Activated CD4-positive, alpha-beta T cell treated with anti-CD3 and anti-CD28 coated beads, Interleukin-2, Interleukin-6, amounts not matched to agents 100 ng/mL and 50 ng/mL, durations not matched to agents 16 hours and 8 hours (primary cell): ENCODE measurements at regions not wholly inside any gene's neighbourhood (a gene's known extent, or its start where the extent isn't known, plus 50 kb on each side); places are given as distances from the start of the nearest gene placed in this dataset.
"Not testable (repeated sequence)": the region's sequence is repeated elsewhere in the genome, so short reads cannot be mapped to it uniquely, and the experiment has no call there.

Experiments used
- DNase-seq: peaks from one replicate; pipeline ENCODE4 v3.0.0-alpha.2; 2020

DNA sequence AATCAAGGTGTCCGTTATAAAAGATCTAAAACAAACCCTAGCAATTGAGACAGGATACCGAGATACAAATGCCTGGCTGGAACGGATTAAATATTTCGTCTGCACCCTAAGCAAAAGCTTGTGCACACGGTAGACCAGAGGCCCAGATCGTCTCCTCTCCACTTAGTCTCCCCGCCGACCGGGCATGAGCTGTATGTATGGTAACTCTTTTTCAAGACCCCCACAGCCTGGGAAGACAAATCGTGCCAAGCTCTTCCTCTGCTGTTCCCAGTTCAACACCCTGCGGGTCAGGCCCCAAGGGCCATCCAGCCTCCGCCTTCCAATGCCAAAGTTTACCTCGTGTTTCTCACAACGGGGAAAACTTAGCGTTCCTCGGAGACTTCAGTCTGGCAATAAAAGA is 285.7 kb upstream of the GALNT17 start:
- DNase-seq = no peak

DNA sequence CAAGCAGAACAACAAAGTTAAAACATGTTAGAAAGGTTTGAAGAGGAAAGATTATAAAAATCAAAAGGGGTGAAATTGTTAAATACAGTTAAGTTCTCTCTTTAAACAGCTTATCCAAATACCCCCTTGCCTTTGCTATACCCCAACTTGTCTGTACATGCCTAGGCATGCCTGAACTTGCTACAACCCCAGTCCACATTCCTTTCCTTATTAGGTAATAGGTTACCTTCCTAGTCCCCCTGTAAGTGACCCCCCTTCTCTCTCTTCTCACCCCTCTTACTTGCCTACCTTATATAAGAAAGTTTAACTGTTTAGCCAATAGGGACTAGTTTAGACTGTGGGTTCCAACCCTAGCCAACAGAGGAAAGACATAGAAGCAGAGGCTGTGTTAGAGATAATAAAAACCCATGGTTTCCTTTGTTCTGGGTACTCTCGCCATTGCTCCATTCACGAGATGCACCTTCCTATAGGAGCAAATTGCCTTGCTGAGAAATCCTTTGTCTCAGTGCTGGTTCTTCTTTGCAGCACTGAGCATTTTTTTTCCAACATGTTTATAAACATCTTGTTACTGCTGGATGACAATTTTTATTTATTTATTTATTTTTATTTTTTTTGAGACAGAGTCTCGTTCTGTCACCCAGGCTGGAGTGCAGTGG is 282.2 kb upstream of the GALNT17 start:
- DNase-seq = no peak

DNA sequence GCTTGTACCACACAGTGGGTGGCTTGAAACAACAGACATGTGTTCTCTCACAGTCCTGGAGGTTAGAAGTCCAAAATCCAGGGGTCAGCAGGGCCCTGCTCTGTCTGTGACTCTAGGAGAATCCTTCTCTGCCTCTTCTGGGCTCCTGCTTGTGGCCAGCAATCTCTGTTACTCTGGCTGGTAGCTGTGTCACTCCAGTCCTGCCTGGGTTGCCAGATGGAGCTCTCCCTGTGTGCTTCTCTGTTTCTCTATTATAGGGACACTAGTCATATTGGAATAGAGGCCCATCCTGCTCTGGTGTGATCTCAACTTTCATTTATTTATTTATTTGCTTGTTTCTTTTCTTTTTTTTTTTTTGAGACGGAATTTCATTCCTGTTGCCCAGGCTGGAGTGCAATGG is 276.6 kb upstream of the GALNT17 start:
- no peak for DNase-seq

DNA sequence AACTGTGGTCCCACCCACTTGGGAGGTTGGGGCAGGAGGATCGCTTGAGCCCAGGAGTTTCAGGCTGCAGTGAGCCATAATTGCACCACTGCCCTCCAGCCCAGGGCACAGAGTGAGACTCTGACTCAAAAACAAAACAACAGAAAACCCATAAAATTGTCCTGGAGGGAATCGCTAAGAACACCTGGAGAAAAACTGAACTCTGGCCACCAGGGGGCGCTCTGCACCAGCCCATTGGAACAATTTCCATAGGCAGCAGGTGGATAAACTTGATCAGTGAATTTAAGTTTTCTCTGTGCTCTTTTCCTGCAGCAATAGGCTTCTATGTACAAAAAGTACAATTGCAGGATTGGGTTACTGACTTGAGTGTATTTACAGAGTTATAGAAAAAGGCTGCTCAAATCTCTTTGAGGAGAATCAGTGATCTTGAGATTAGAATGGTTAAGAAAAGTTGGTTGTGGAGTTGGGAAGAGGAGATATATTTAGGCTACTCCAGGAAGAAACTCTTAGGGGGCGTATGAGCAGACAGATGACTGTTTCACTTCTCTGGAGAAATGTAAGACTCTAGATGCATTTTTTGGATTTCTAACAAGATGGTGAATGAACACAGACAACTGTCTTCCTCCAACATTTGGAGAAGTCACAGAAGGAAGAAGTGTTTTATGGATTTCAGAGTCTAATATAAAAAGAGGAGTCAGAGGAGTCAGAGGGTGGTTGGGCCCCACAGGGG is 274.9 kb upstream of the GALNT17 start:
- peak; percentile 72 for DNase-seq

DNA sequence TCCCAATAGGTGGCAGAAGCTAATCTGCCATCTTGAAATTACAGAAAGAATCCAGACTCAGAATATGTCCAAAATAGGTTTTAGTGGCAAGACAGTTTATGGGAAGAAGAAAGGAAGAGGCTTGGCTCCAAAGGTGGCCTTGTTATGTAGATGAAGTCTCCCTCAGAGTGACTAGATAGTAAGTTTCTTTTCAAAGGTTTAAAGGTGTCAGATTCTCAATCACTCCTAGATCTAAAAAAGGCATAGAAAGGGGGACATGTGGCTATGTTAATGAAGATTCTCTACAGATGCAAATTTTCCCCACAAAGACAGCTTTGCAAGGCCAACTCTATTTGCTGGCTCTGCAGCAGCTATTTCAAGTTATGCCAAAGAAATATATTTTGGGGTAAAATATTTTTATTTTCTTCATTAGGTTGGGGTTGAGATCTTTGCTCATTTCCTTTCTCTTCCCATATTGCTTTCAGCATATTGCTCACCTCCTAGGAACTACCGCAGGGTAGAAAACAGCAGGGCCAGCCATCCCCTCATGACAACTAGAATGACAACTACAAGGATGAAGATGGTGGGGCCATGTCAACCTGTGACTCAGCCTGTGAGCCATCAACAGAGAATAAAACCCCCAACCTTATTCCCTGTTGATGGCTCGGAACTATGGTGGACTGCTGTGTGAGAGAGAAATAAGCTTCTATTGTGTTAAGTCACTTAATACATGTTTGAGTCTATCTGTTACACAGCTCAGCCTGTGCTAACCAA is 274.0 kb upstream of the GALNT17 start:
- DNase-seq = no peak

DNA sequence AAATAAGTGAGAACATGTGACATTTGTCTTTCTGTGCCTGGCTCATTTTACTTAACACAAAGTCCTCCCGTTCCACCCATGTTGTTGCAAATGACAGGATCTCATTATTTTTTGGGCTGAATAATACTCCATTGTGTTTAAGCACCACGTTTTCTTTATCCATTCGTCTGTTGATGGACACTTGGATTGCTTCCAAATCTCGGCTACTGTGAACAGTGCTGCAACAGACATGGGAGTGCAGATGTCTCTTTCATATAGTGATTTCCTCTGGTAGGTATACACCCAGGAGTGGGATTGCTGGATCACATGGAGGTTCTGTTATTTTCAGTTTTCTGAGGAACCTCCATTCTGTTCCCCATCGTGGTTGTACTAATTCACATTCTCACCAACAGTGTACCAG is 264.4 kb upstream of the GALNT17 start:
- no peak for DNase-seq

DNA sequence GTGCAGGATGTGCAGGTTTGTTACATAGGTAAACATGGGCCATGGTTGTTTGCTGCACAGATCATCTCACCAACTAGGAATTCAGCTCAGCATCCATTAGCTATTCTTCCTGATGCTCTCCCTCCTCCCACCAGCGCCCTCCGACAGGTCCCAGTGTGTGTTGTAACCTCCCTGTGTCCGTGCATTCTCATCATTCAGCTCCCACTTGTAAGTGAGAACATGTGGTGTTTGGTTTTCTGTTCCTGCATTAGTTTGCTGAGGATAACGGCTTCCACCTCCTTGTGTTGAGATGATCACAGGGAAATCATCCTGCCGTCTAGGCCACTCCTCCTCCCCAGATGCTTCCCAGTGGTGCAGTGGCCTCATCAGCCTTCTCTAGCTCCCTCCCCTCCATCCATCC is 261.6 kb upstream of the GALNT17 start:
- DNase-seq = no peak

DNA sequence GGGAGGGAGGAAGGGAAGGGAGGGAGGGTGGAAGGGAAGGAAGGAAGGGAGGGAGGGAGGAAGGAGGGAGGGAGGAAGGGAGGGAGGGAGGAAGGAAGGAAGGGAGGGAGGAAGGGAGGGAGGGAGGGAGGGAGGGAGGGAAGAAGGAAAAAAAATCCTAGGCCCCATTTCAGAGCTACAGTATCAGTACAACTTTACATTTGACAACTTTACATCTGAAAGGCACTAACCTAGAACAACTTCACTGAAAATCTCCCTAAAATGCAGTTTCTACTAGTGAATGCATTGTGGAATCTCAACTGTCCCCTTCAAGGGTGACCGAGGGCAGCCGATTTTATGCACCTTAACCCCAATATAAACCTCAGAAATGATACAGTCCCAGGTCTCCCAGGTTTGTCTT is 259.8 kb upstream of the GALNT17 start:
- DNase-seq = no peak

DNA sequence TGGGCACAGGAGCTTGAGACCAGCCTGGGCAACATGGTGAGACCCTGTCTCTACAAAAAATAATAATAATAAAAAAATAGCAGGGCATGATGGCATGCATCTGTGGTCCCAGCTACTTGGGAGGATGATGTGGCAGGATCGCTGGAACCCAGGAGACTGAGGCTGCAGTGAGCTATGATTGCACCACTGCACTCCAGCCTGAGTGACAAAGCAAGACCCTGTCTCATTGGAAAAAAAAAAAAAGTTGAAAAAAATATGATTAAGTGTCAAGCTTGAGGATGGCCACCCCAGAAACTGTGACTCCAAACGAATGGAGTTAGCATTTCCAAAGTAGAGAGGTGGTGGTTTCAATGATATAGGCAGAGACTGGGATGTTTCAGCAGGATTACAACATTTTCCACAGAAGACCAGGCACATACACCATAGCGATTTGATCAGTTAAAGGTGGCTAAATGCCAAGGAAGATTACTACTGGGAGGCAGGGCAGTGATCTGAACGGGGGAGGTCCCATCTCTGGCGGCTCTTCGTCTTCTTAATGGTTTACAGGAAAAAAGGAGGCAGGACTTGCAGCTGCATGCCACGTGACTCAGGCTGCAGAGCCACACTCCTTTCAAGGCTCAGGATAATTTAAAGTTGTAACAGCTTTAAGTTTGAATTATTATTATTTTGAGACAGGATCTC is 250.6 kb upstream of the GALNT17 start:
- DNase-seq = no peak

DNA sequence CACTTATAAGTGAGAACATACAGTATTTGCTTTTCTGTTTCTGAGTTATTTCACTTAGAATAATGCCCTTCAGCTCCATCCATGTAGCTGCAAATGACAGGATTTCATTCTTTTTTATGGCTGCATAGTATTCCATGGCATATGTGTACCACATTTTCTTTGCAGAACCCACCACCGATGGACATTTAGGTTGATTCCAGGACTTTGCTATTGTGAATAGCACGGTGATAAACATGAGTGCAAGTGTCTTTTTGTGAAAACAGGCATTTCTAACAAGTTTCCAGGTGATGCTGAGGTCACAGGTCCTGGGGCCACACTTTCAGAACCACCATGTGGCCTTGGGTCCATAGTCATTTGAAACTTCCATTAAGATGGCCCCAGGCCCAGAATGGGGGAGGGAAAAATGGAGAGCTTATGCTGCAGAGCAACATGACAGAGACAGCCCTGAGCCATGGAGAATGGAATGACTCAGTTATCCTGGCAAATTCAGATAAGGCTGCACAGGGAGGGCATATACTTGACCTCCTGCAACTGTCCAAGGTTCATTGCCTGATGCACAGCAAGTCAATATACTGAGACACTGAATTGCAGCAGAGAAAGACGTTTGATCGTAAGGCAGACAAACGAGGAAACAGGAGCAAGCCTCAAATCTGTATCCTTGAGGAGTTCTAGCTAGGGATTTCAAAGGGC is 248.0 kb upstream of the GALNT17 start:
- no peak for DNase-seq

DNA sequence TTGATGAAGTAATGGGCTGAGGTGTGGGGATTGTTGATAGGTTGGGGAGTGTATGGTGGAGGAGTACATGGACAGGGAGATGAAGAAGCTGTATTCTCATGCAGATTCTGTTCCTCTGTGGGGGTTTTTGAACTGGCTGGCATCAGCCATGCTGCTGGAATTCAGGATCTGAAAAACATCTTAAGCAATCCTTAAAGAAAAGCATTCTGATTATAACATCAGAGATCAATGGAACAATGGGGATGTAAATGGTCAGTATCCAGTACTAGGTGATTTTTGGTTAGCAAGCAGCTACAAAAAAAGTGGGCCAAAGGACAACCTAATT is 247.5 kb upstream of the GALNT17 start:
- DNase-seq = no peak

DNA sequence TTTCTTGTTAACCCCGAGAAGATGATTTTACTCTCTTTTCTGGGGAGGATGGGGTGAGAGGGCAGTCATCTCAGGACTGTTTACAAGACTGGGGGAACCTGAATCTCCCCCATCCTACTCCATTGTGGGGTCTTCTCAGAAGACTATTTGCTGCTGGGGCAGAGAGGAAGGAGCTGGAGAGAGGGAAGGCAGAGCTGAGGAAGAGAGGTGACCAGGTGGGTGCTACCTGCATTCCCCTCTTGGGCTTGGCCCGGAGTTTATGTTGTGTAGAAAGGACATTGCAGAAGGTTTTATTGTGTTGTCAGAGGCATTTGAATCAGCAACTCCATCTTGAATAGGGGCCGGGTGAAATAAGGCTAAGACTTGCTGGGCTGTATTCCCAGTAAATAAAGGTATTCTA is 247.1 kb upstream of the GALNT17 start:
- DNase-seq = no peak

DNA sequence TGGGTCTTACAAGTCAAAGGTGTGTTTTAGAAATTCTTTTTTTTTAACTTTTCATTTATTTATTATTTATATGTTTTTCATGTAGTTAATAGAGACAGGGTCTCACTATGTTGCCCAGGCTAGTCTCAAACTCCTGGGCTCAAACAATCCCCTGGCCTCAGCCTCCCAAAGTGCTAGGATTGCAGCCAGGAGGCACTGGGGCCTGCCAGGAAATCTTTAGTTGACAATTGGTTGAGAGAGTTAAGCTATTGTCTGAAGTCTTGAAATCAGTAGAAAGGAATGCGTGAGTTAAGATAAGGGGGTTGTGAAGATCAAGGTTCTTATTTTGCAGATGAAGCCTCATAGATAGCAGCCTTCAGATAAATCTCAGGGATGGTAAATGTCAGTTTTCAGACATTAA is 245.4 kb upstream of the GALNT17 start:
- DNase-seq = no peak

DNA sequence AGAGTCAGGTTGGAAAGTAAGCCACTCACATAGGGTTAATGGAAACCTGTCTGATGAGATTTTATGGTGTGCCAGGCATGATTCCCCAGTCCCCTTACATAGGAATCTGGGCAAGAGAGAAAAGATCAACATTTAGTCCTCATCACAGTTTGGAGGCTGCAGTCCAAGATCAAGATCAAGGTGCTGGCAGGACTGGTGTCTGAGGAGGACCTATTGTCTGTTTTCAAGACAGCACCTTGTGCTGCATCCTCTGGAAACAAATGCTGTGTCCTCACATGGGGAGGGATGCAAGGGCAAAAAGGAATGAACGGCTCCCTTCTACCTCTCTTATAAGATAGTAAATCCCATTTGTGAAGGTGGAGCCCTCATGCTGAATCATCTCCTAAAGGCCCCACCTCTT is 244.8 kb upstream of the GALNT17 start:
- no peak for DNase-seq

DNA sequence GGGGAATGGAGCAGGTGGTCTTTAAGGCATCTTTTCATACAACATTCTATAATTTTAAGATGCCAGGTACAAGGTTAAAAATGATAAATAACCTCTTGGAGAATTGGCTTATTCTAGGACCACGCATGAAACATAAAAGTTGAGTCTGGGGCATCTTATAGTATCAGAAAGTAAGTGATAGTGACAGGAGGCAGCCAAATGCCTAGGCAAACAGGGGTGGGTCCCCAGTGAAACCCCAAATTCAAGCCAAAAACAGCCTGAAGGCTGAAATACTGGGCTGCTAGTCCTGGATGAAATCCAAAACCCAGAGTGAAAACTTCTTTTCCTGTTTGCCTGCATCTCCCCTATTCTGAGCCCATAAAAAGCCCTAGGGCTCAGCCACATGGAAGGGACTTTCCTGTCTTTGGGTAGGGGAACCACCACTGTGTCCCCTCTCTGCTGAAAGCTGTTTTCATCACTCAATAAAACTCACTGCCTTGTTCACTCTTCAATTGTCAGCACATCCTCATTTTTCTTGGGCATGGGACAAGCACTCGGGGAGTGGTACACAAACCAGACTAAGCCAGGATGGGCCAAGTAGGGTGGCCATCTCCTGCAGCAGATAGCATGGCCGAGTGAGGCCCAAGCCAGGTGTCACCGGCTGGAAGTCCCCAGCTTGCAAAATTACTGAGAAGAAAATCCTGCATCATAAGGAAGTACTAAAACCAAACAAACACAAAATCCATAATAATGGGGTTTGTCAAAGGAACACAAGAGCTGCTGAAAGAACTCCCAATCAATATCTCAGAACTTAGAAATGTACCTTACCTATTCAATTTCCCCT is 241.6 kb upstream of the GALNT17 start:
- DNase-seq = no peak

DNA sequence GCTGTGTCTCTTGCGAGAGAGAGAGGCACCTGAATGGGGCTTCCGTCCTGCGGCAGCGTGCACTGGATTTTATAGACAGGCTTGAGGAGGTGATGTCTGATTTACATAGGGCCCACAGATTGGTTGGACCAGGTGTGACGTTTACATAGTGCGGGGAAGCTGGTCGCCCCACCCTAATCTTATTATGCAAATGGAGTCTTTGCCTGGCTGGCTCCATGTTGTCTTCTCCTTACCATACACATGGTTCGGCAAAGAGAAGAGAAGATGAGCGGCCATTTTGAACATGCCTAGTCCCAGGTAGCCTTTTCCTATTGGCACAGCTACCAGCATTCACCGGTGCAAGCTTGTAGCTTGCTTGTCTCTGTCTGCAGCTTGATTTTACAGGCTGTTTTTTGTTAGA is 238.5 kb upstream of the GALNT17 start:
- DNase-seq = no peak

DNA sequence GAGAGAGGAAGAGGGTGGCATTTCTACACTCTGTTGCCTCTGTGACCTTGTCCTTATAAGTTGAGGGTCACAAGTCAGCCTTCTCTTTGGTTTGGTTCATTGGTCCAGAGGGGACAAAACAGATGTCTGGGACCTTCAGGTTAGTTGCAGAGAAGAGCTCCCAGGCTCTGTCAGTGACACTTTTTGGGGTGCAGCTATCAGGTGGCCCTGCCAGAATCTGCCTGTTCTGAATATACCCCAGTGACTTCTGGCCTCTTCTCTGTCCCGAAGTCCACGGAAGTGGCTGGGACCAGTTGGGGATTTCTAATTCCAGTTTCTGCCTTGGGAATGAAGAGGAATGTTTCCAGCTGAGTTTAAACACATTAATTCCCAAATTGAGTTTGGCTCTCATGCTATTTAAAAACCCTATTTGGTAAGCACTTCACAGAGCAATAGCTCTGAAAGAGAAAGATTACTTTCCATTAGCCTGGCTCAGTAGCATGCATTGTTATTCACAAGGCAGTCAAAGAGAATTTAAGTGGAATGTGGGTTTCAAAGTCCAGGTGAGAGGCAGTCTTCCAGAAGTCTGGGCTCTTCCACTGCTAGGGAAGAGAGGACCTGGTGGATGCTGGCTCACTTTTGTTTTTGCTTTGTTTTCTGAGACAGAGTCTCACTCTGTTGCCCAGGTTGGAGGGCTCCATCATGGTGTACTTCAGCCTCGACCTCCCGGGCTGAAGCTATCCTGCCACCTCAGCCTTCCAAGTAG is 237.8 kb upstream of the GALNT17 start:
- DNase-seq = no peak

DNA sequence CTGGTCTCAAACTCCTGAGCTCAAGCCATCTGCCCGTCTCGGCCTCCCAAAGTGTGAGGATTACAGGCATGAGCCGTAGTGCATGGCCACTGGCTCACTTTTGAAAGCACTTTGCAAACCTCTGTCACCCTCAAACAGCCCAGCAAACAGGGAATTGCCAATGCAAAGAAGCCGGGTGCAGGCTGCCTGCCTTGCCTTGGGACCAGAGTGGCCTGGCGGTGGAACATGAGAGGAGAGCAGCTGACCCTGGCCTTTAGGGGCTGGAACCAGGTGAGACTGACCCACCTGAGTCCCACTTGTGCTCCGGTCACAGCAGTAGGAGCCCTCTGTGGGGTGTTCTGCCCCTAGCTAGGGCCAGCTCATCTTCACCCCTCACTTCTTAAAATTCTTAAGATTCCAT is 237.1 kb upstream of the GALNT17 start:
- DNase-seq = no peak

DNA sequence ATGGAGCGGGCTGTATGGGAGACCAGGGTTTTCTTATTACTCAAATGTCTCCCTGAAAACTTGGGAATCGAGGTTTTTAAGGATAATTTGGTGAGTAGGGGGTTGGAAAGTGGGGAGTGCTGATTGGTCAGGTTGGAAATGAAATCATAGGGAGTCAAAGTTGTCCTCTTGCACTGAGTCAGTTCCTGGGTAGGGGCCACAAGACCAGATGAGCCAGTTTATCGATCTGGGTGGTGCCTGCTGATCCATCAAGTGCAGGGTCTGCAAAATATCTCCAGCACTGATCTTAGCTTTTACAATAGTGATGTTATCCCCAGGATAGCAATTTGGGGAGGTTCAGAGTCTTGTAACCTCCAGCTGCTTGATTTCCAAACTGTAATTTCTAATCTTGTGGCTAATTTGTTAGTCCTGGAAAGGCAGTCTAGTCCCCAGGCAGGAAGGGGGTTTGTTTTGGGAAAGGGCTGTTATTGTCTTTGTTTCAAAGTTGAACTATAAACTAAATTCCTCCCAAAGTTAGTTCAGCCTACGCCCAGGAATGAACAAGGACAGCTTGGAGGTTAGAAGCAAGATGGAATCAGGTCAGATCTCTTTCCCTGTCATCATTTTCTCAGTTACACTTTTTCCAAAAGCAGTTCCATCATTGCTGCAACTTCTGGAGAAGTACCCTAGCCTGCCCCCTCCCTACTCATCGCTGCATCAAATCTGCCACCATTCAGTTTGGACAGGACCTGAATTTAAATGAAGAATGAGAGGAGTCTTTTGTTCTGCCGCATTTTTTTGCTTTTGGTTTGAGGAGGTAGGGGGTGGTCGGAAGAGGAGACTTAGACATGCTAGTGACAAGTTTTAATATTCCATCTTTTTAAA is 236.4 kb upstream of the GALNT17 start:
- not testable (repeated sequence) for DNase-seq
